Panc1 (cell line): ENCODE measurements at regions not wholly inside any gene's neighbourhood (a gene's known extent, or its start where the extent isn't known, plus 50 kb on each side); places are given as distances from the start of the nearest gene placed in this dataset.

Source experiments
- ATAC-seq: fragments of 200-7000 bp; cut with Tn5 transposase; 2 replicates; pipeline ENCODE4 v1.9.1; 2020; ENCODE audit warnings: mild to moderate bottlenecking, moderate library complexity
- BruUV-seq: library from RNA; stranded (reverse); fragments of 400-500 nt; replicated peaks from 2 replicates; lab custom pipeline; 2021; lab: Mats Ljungman, UMichigan
- CTCF ChIA-PET: fragments of 300-600 bp; sonication (Branson Sonifier 250); formaldehyde crosslinking; loops from one replicate; lab custom pipeline; 2022; ENCODE audit warnings: antibody characterized with exemption; lab: Charles Lee
- POLR2A ChIA-PET: fragments of 300-600 bp; sonication (Branson Sonifier 250); formaldehyde crosslinking; loops from one replicate; lab custom pipeline; 2022; ENCODE audit warnings: antibody characterized with exemption; lab: Charles Lee
- DNase-seq: peaks from one replicate; pipeline ENCODE4 v3.0.0-alpha.2; 2010; ENCODE audit warnings: low read depth, low spot score
- H3K27ac ChIP-seq: 2 replicates; pipeline ENCODE4 v1.5.1; 2011; ENCODE audit warnings: mild to moderate bottlenecking, low read length, inconsistent platforms
- H3K27me3 ChIP-seq: fragments of 200-500 bp; sonication (Bioruptor generic); 2 replicates; pipeline ENCODE4 v1.6.0; 2014; ENCODE audit warnings: low read length, inconsistent platforms; ENCODE audit not compliant: control insufficient read depth, insufficient read depth
- H3K36me3 ChIP-seq: fragments of 200-500 bp; sonication (Bioruptor generic); 2 replicates; pipeline ENCODE4 v1.5.1; 2014; ENCODE audit warnings: inconsistent platforms, mild to moderate bottlenecking, low read length, moderate library complexity; ENCODE audit not compliant: control insufficient read depth, insufficient read depth
- H3K4me1 ChIP-seq: 2 replicates; pipeline ENCODE4 v1.5.1; 2011; ENCODE audit warnings: inconsistent platforms, mild to moderate bottlenecking, low read length, moderate library complexity; ENCODE audit not compliant: control insufficient read depth, insufficient read depth
- H3K4me3 ChIP-seq, 2 experiments: 2 replicates each; pipeline ENCODE4 v1.5.1; 2011 to 2012; ENCODE audit warnings: low read depth in 2 of 2, low read length in 2 of 2, mild to moderate bottlenecking in 2 of 2, inconsistent platforms in 1 of 2, moderate library complexity in 1 of 2
- H3K9me3 ChIP-seq: fragments of 200-500 bp; sonication (Bioruptor generic); 2 replicates; pipeline ENCODE4 v1.5.1; 2014; ENCODE audit warnings: low read depth, mild to moderate bottlenecking, inconsistent platforms, low read length, moderate library complexity; ENCODE audit not compliant: control insufficient read depth, insufficient read depth
- POLR2AphosphoS5 ChIP-seq: IDR thresholded peaks from 2 replicates; pipeline ENCODE4 v1.6.1; 2012; ENCODE audit warnings: mild to moderate bottlenecking, low read depth, low read length, moderate library complexity
- REST ChIP-seq, 2 experiments: IDR thresholded peaks; 2 replicates each; pipeline ENCODE4 v1.6.1; 2011 to 2012; ENCODE audit warnings: low read depth in 2 of 2, control low read depth in 1 of 2, low read length in 1 of 2, mild to moderate bottlenecking in 1 of 2, moderate library complexity in 1 of 2; ENCODE audit not compliant: insufficient read depth in 1 of 2
- SIN3A ChIP-seq: IDR thresholded peaks from 2 replicates; pipeline ENCODE4 v1.6.1; 2012; ENCODE audit warnings: low read depth, mild to moderate bottlenecking, low read length, moderate library complexity, borderline replicate concordance; ENCODE audit not compliant: insufficient read depth
- TCF7L2 ChIP-seq: IDR thresholded peaks from 2 replicates; pipeline ENCODE4 v1.6.1; 2011; ENCODE audit warnings: mild to moderate bottlenecking, low read depth, low read length, inconsistent platforms
- in situ Hi-C: cut with HindIII; loops from 2 replicates; pipeline ENCODE4 v1.10.0; 2016; ENCODE audit warnings: low sequenced_read_pairs, low pct_unique_long_range_greater_than_20kb
- intact Hi-C: fragments of 100-400 bp; cut with micrococcal nuclease; formaldehyde crosslinking; loops from one replicate; pipeline ENCODE4 v1.10.0; 2022; ENCODE audit not compliant: unreplicated experiment
- TF ChIP-seq, protein P1 (sequence below): fragments of 450-650 bp; IDR thresholded peaks from 2 replicates; pipeline ENCODE4 v1.5.1; 2017; ENCODE audit warnings: mild to moderate bottlenecking

DNA sequence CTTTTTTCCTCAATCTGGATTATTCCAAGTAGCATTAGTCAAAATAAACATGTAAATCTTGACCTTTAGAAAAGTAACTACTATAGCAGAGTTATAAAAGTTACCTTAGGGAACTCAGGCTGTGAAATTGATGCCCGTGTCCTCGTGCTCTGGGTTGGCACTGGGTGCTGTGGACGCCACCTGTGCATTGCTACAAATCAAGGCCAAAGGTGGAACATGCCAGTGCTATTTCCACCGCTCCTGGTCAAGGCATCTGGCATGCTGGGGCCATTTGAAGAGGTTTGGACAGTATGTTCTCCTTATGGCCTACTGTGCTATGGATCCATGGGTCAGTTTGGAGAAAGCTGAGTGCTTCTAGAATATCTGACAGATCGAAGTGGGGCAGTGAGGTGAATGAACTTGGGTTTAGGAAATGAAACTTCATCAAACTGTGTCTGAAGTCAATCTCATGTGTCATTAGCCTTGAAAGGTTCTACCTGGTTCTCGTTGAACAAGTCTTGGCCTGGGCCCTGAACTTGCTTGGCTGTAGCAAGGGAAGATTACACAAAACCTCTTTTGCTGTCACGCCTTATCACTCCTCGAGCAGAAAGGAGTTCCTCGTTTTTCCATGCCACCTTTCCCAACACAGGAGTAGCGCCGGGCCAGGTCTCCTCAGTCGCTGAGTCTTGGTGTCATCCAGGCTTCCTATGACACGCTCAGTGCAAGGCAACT, 397.6 kb upstream of the RGMA start:
- intact Hi-C loops (no loop called here), in situ Hi-C loops (no loop called here)
- Histone ChIP-seq H3K9me3 (no peaks in the 10 kb centered on the region), H3K4me1 (no peaks in the 10 kb centered on the region), H3K27me3 (no peaks in the 10 kb centered on the region), H3K36me3 (no peaks in the 10 kb centered on the region), H3K27ac (no peak overlapping the region), H3K4me3 (no peak overlapping the region)
- ChIA-PET POLR2A (no interaction called here), CTCF (no interaction called here)
- ATAC-seq (no peak), DNase-seq (no peak)
- BruUV-seq, result no TSS peak
- TF ChIP-seq REST (IDR thresholded peaks at IDR 0.05; ENCODE audit: insufficient read depth in 1 of 2, low read depth in 2 of 2, low read length in 1 of 2) (no peak), TCF7L2 (no peak), POLR2AphosphoS5 (no peak), SIN3A (no peak)
- TF ChIP-seq, protein P1, sequence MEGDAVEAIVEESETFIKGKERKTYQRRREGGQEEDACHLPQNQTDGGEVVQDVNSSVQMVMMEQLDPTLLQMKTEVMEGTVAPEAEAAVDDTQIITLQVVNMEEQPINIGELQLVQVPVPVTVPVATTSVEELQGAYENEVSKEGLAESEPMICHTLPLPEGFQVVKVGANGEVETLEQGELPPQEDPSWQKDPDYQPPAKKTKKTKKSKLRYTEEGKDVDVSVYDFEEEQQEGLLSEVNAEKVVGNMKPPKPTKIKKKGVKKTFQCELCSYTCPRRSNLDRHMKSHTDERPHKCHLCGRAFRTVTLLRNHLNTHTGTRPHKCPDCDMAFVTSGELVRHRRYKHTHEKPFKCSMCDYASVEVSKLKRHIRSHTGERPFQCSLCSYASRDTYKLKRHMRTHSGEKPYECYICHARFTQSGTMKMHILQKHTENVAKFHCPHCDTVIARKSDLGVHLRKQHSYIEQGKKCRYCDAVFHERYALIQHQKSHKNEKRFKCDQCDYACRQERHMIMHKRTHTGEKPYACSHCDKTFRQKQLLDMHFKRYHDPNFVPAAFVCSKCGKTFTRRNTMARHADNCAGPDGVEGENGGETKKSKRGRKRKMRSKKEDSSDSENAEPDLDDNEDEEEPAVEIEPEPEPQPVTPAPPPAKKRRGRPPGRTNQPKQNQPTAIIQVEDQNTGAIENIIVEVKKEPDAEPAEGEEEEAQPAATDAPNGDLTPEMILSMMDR, result no peak

GRCh38 chr15:93485438-93486327, 396.7 kb upstream of the RGMA start:
- TF ChIP-seq, protein P1, result no peak
- no peak for TF ChIP-seq TCF7L2
- no TSS peak for BruUV-seq

More at GRCh38 chr15:93485438-93486327, 396.7 kb upstream of the RGMA start:
- Histone ChIP-seq H3K4me3 (no peak overlapping the region), H3K27ac (no peak overlapping the region), H3K9me3 (no peaks in the 10 kb centered on the region), H3K27me3 (no peaks in the 10 kb centered on the region), H3K36me3 (no peaks in the 10 kb centered on the region), H3K4me1 (no peaks in the 10 kb centered on the region)
- no peak for DNase-seq
- intact Hi-C loops (no loop called here), in situ Hi-C loops (no loop called here)
- CTCF ChIA-PET, result no interaction called here
- ATAC-seq, result no peak
- POLR2A ChIA-PET, result no interaction called here
